H9 (cell line): ENCODE measurements at regions not wholly inside any gene's neighbourhood (a gene's known extent, or its start where the extent isn't known, plus 50 kb on each side); places are given as distances from the start of the nearest gene placed in this dataset.

ENCODE experiments used
- DNase-seq: peaks from one replicate; pipeline ENCODE4 v3.0.0-alpha.2; 2017
- H2AFZ ChIP-seq: one replicate; pipeline ENCODE4 v1.6.1; 2013; ENCODE audit warnings: mild to moderate bottlenecking, low read length, control low read depth, moderate library complexity
- H2AK5ac ChIP-seq: 2 replicates; pipeline ENCODE4 v1.6.1; 2013; ENCODE audit warnings: low read length, control low read depth, mixed read lengths; ENCODE audit not compliant: insufficient read length
- H2BK120ac ChIP-seq: one replicate; pipeline ENCODE4 v1.6.1; 2013; ENCODE audit warnings: low read depth, mild to moderate bottlenecking, low read length, control low read depth, inconsistent platforms; ENCODE audit not compliant: poor library complexity, severe bottlenecking
- H2BK12ac ChIP-seq: 2 replicates; pipeline ENCODE4 v1.6.1; 2013; ENCODE audit warnings: low read length, control low read depth, mixed read lengths, low read depth; ENCODE audit not compliant: insufficient read length
- H2BK15ac ChIP-seq: 2 replicates; pipeline ENCODE4 v1.6.1; 2013; ENCODE audit warnings: low read depth, low read length, control low read depth
- H2BK20ac ChIP-seq: one replicate; pipeline ENCODE4 v1.6.1; 2013; ENCODE audit warnings: low read depth, mild to moderate bottlenecking, low read length, control low read depth, inconsistent platforms; ENCODE audit not compliant: poor library complexity, severe bottlenecking
- H2BK5ac ChIP-seq: 2 replicates; pipeline ENCODE4 v1.6.1; 2013; ENCODE audit warnings: low read length, control low read depth, mixed read lengths; ENCODE audit not compliant: insufficient read length
- H3K14ac ChIP-seq: 2 replicates; pipeline ENCODE4 v1.6.1; 2013; ENCODE audit warnings: low read length, control low read depth; ENCODE audit not compliant: insufficient read depth
- H3K18ac ChIP-seq: 2 replicates; pipeline ENCODE4 v1.6.1; 2013; ENCODE audit warnings: low read depth, mild to moderate bottlenecking, mixed read lengths, low read length, control low read depth; ENCODE audit not compliant: insufficient read length
- H3K23ac ChIP-seq: 2 replicates; pipeline ENCODE4 v1.6.1; 2013; ENCODE audit warnings: low read length, control low read depth, mixed read lengths, low read depth; ENCODE audit not compliant: insufficient read length
- H3K23me2 ChIP-seq: 2 replicates; pipeline ENCODE4 v1.6.1; 2013; ENCODE audit warnings: low read depth, mild to moderate bottlenecking, mixed read lengths, low read length, control low read depth; ENCODE audit not compliant: insufficient read length, poor library complexity, severe bottlenecking
- H3K27ac ChIP-seq: 2 replicates; pipeline ENCODE4 v1.5.1; 2013; ENCODE audit warnings: low read length, control low read depth, mixed read lengths, low read depth; ENCODE audit not compliant: insufficient read length
- H3K27me3 ChIP-seq: 2 replicates; pipeline ENCODE4 v1.6.1; 2013; ENCODE audit warnings: low read length, control low read depth, inconsistent platforms; ENCODE audit not compliant: insufficient read depth
- H3K4ac ChIP-seq: 2 replicates; pipeline ENCODE4 v1.6.1; 2013; ENCODE audit warnings: low read depth, mild to moderate bottlenecking, control low read depth, inconsistent platforms, low read length, moderate library complexity
- H3K4me1 ChIP-seq: 2 replicates; pipeline ENCODE4 v1.6.1; 2013; ENCODE audit warnings: low read length, control low read depth, inconsistent platforms; ENCODE audit not compliant: insufficient read depth
- H3K4me2 ChIP-seq: 2 replicates; pipeline ENCODE4 v1.6.1; 2013; ENCODE audit warnings: low read length, control low read depth, mixed read lengths; ENCODE audit not compliant: insufficient read length, insufficient read depth
- H3K56ac ChIP-seq: 2 replicates; pipeline ENCODE4 v1.6.1; 2013; ENCODE audit warnings: low read depth, mild to moderate bottlenecking, mixed read lengths, low read length, control low read depth; ENCODE audit not compliant: insufficient read length
- H3K79me1 ChIP-seq: 2 replicates; pipeline ENCODE4 v1.6.1; 2013; ENCODE audit warnings: low read depth, mild to moderate bottlenecking, moderate library complexity, low read length, control low read depth, inconsistent platforms; ENCODE audit not compliant: insufficient read depth, poor library complexity, severe bottlenecking
- H3K79me2 ChIP-seq: 2 replicates; pipeline ENCODE4 v1.6.1; 2013; ENCODE audit warnings: low read length, control low read depth, inconsistent platforms; ENCODE audit not compliant: insufficient read depth
- H3K9ac ChIP-seq: 2 replicates; pipeline ENCODE4 v1.6.1; 2013; ENCODE audit warnings: low read length, control low read depth, mixed read lengths; ENCODE audit not compliant: insufficient read length; ENCODE audit errors: extremely low read depth
- H3K9me3 ChIP-seq: one replicate; pipeline ENCODE4 v1.6.1; 2013; ENCODE audit warnings: low read depth, low read length, inconsistent platforms; ENCODE audit not compliant: control insufficient read depth
- H3T11ph ChIP-seq: one replicate; pipeline ENCODE4 v1.6.1; 2013; ENCODE audit warnings: mild to moderate bottlenecking, low read length, control low read depth, inconsistent platforms
- H4K20me1 ChIP-seq: one replicate; pipeline ENCODE4 v1.6.1; 2013; ENCODE audit not compliant: control insufficient read depth, insufficient read length, insufficient read depth
- H4K5ac ChIP-seq: 2 replicates; pipeline ENCODE4 v1.6.1; 2013; ENCODE audit warnings: low read depth, mild to moderate bottlenecking, mixed read lengths, low read length, control low read depth; ENCODE audit not compliant: insufficient read length
- H4K8ac ChIP-seq: replicated peaks from 2 replicates; pipeline ENCODE4 v1.6.1; 2013; ENCODE audit warnings: low read length, control low read depth, mixed read lengths, low read depth; ENCODE audit not compliant: insufficient read length
- H4K91ac ChIP-seq: 2 replicates; pipeline ENCODE4 v1.6.1; 2013; ENCODE audit warnings: low read depth, mild to moderate bottlenecking, moderate library complexity, mixed read lengths, low read length, control low read depth; ENCODE audit not compliant: insufficient read length
- H3K27ac Mint-ChIP-seq, 3 experiments: 2 replicates in 2 of 3; 3 replicates in 1 of 3; pipeline ENCODE4 v1.8.0; 2020 to 2021; ENCODE audit warnings: mixed read lengths in 3 of 3, mild to moderate bottlenecking in 1 of 3, moderate library complexity in 1 of 3
- H3K27me3 Mint-ChIP-seq: 2 replicates; pipeline ENCODE4 v1.8.0; 2021; ENCODE audit warnings: low read depth, mild to moderate bottlenecking, moderate library complexity, mixed read lengths
- H3K36me3 Mint-ChIP-seq, 3 experiments: 2 replicates in 2 of 3; 3 replicates in 1 of 3; pipeline ENCODE4 v1.8.0; 2020 to 2021; ENCODE audit warnings: low read depth in 3 of 3, mixed read lengths in 3 of 3; ENCODE audit not compliant: insufficient read depth in 1 of 3
- H3K4me1 Mint-ChIP-seq, 2 experiments: 2 replicates each; pipeline ENCODE4 v1.8.0; 2020; ENCODE audit warnings: mixed read lengths in 2 of 2
- H3K4me3 Mint-ChIP-seq, 2 experiments: 2 replicates in 1 of 2; 3 replicates in 1 of 2; pipeline ENCODE4 v1.8.0; 2020 to 2021; ENCODE audit warnings: mild to moderate bottlenecking in 2 of 2, mixed read lengths in 2 of 2, moderate library complexity in 1 of 2
- H3K9me3 Mint-ChIP-seq, 2 experiments: 2 replicates in 1 of 2; 3 replicates in 1 of 2; pipeline ENCODE4 v1.8.0; 2020; ENCODE audit warnings: mild to moderate bottlenecking in 2 of 2, mixed read lengths in 2 of 2, moderate library complexity in 1 of 2
- CTCF ChIP-seq: fragments of 200-600 bp; sonication (generic); conservative IDR thresholded peaks from 3 replicates; pipeline ENCODE4 v1.8.0; 2021; ENCODE audit warnings: antibody characterized with exemption, mild to moderate bottlenecking

- Histone ChIP-seq H3K23ac (no peak overlapping the region), H3T11ph (no peak overlapping the region), H3K9me3 (no peaks in the 10 kb centered on the region), H3K4me2 (no peak overlapping the region), H3K4me1 (no peaks in the 10 kb centered on the region), H2AFZ (no peak overlapping the region), H2BK120ac (no peak overlapping the region), H3K4ac (no peak overlapping the region), H4K20me1 (no peaks in the 10 kb centered on the region), H2AK5ac (no peak overlapping the region), H3K56ac (no peak overlapping the region), H3K27ac (no peak overlapping the region), H3K14ac (no peak overlapping the region), H4K5ac (no peak overlapping the region), H3K23me2 (no peaks in the 10 kb centered on the region), H2BK12ac (no peak overlapping the region), H4K8ac (no peak overlapping the region), H4K91ac (no peak overlapping the region), H2BK5ac (no peak overlapping the region), H2BK15ac (no peak overlapping the region), H3K9ac (no peak overlapping the region), H3K79me2 (no peaks in the 10 kb centered on the region), H2BK20ac (no peak overlapping the region), H3K79me1 (no peaks in the 10 kb centered on the region), H3K18ac (no peak overlapping the region), H3K27me3 (no peaks in the 10 kb centered on the region)
- no peak overlapping the region for H3K4me3 Mint-ChIP-seq
- peaks cover 0 to 10% of the 10 kb centered on the region in 2 experiments; a peak in 3 of 5 replicates for H3K9me3 Mint-ChIP-seq
- no peaks in the 10 kb centered on the region for H3K27me3 Mint-ChIP-seq
- DNase-seq = no peak
- no peak overlapping the region for H3K27ac Mint-ChIP-seq
- peak; percentile 42; the same call in 2 of the 3 replicates for TF ChIP-seq CTCF
- H3K36me3 Mint-ChIP-seq = peaks cover 0 to 2% (median 0%) of the 10 kb centered on the region in 3 experiments; a peak in 2 of 7 replicates
- H3K4me1 Mint-ChIP-seq = peaks cover 0 to 4% of the 10 kb centered on the region in 2 experiments; a peak in 2 of 4 replicates
Measured at GRCh38 chr18:71426441-71426840, 1117.7 kb downstream of the CBLN2 start.
